OCI-LY7 (cell line): ENCODE measurements at regions not wholly inside any gene's neighbourhood (a gene's known extent, or its start where the extent isn't known, plus 50 kb on each side); places are given as distances from the start of the nearest gene placed in this dataset.

Experiments used
- EZH2phosphoT487 ChIP-seq: fragments of 200-600 bp; sonication (generic); IDR thresholded peaks from 2 replicates; pipeline ENCODE4 v1.6.1; 2018; ENCODE audit warnings: low read depth, borderline replicate concordance, mild to moderate bottlenecking, mixed run types, antibody characterized with exemption, low read length, moderate library complexity, mixed read lengths
- TF ChIP-seq, protein P1 (sequence below): fragments of 200-600 bp; sonication (generic); conservative IDR thresholded peaks from 2 replicates; pipeline ENCODE4 v1.5.1; 2014; ENCODE audit warnings: mild to moderate bottlenecking, antibody characterized with exemption, low read length, moderate library complexity, mixed read lengths

DNA sequence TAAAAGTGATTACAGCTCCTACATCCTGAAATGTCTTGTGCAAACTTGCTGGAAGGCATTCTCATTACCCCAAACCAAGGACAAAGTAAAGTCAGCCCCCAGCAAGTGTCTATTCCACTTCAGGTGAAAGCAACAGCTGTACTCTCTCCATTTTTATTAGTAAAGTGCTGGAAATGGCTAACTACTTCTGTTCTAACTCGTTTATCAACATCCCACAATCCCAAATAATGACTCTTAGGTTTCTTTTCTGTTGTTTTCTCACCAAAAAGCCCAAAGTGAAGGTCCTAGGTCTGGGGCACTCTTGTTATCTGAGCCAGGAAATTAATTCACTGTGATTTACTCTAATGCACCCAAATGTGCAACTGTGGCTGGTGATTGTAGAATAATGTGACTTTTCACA, 105.7 kb downstream of the LRRC30 start:
- TF ChIP-seq EZH2phosphoT487, result no peak
- TF ChIP-seq, protein P1, sequence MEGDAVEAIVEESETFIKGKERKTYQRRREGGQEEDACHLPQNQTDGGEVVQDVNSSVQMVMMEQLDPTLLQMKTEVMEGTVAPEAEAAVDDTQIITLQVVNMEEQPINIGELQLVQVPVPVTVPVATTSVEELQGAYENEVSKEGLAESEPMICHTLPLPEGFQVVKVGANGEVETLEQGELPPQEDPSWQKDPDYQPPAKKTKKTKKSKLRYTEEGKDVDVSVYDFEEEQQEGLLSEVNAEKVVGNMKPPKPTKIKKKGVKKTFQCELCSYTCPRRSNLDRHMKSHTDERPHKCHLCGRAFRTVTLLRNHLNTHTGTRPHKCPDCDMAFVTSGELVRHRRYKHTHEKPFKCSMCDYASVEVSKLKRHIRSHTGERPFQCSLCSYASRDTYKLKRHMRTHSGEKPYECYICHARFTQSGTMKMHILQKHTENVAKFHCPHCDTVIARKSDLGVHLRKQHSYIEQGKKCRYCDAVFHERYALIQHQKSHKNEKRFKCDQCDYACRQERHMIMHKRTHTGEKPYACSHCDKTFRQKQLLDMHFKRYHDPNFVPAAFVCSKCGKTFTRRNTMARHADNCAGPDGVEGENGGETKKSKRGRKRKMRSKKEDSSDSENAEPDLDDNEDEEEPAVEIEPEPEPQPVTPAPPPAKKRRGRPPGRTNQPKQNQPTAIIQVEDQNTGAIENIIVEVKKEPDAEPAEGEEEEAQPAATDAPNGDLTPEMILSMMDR, result no peak
